KMS-11 (cell line): ENCODE measurements at regions not wholly inside any gene's neighbourhood (a gene's known extent, or its start where the extent isn't known, plus 50 kb on each side); places are given as distances from the start of the nearest gene placed in this dataset.

Source experiments
- H2AFZ ChIP-seq: fragments of 200-600 bp; sonication (generic); 2 replicates; pipeline ENCODE4 v1.6.1; 2016; ENCODE audit warnings: antibody characterized with exemption, mixed run types, low read depth
- H3K27ac ChIP-seq: fragments of 200-600 bp; sonication (generic); 2 replicates; pipeline ENCODE4 v1.6.1; 2016; ENCODE audit warnings: mild to moderate bottlenecking, mixed run types
- H3K27me3 ChIP-seq: fragments of 200-600 bp; sonication (generic); 2 replicates; pipeline ENCODE4 v1.6.1; 2017; ENCODE audit warnings: mild to moderate bottlenecking, low read depth, mixed run types, moderate library complexity; ENCODE audit not compliant: insufficient read depth
- H3K36me3 ChIP-seq: fragments of 200-600 bp; sonication (generic); 2 replicates; pipeline ENCODE4 v1.6.1; 2017; ENCODE audit warnings: mild to moderate bottlenecking, mixed run types; ENCODE audit not compliant: insufficient read depth
- H3K4me1 ChIP-seq: fragments of 200-600 bp; sonication (generic); 2 replicates; pipeline ENCODE4 v1.6.1; 2016; ENCODE audit warnings: mild to moderate bottlenecking, low read depth, mixed run types; ENCODE audit not compliant: poor library complexity, severe bottlenecking
- H3K4me2 ChIP-seq: fragments of 200-600 bp; sonication (generic); 2 replicates; pipeline ENCODE4 v1.7.0; 2016; ENCODE audit warnings: mild to moderate bottlenecking, mixed run types
- H3K4me3 ChIP-seq: fragments of 200-600 bp; sonication (generic); IDR thresholded peaks from 2 replicates; pipeline ENCODE4 v1.6.1; 2017; ENCODE audit warnings: low read depth, low read length, mixed read lengths; ENCODE audit not compliant: insufficient read depth
- H3K79me2 ChIP-seq: fragments of 200-600 bp; sonication (generic); 2 replicates; pipeline ENCODE4 v1.6.1; 2016; ENCODE audit warnings: low read depth, mixed run types; ENCODE audit not compliant: insufficient read depth
- H3K9ac ChIP-seq: fragments of 200-600 bp; sonication (generic); 2 replicates; pipeline ENCODE4 v1.6.1; 2016; ENCODE audit warnings: mild to moderate bottlenecking, mixed run types
- H4K20me1 ChIP-seq: fragments of 200-600 bp; sonication (generic); 2 replicates; pipeline ENCODE4 v1.6.1; 2016; ENCODE audit warnings: mild to moderate bottlenecking, mixed run types; ENCODE audit not compliant: insufficient read depth
- CTCF ChIP-seq: fragments of 200-600 bp; sonication (generic); conservative IDR thresholded peaks from 2 replicates; pipeline ENCODE4 v1.6.1; 2017; ENCODE audit warnings: low read depth, mild to moderate bottlenecking, antibody characterized with exemption, low read length, moderate library complexity, mixed read lengths

GRCh38 chr2:136436936-136437335, 319.0 kb upstream of the CXCR4 start:
- no peaks in the 10 kb centered on the region for H3K79me2 ChIP-seq
- no peaks in the 10 kb centered on the region for H3K27me3 ChIP-seq
- TF ChIP-seq CTCF, result no peak

GRCh38 chr2:136434251-136434715, 316.3 kb upstream of the CXCR4 start:
- Histone ChIP-seq H3K27me3 (no peaks in the 10 kb centered on the region), H3K4me1 (no peaks in the 10 kb centered on the region), H3K27ac (no peak overlapping the region), H3K36me3 (no peaks in the 10 kb centered on the region), H4K20me1 (no peaks in the 10 kb centered on the region), H3K9ac (no peak overlapping the region), H3K4me3 (no peak overlapping the region), H2AFZ (no peak overlapping the region), H3K4me2 (no peak overlapping the region), H3K79me2 (no peaks in the 10 kb centered on the region)
- TF ChIP-seq CTCF, result no peak

More at GRCh38 chr2:136436936-136437335, 319.0 kb upstream of the CXCR4 start:
- H3K36me3 ChIP-seq, result no peaks in the 10 kb centered on the region
- H3K27ac ChIP-seq, result no peak overlapping the region
- no peak overlapping the region for H3K4me2 ChIP-seq
- H2AFZ ChIP-seq, result no peak overlapping the region
- no peaks in the 10 kb centered on the region for H3K4me1 ChIP-seq
- no peaks in the 10 kb centered on the region for H4K20me1 ChIP-seq
- H3K9ac ChIP-seq, result no peak overlapping the region
- H3K4me3 ChIP-seq, result no peak overlapping the region

- no peak overlapping the region for H3K27ac ChIP-seq
- H3K4me1 ChIP-seq, result no peaks in the 10 kb centered on the region
- no peaks in the 10 kb centered on the region for H4K20me1 ChIP-seq
- H3K9ac ChIP-seq, result no peak overlapping the region
- H3K79me2 ChIP-seq, result no peaks in the 10 kb centered on the region
- H3K4me2 ChIP-seq, result no peak overlapping the region
- no peaks in the 10 kb centered on the region for H3K27me3 ChIP-seq
- no peak overlapping the region for H2AFZ ChIP-seq
- H3K36me3 ChIP-seq, result no peaks in the 10 kb centered on the region
- no peak for TF ChIP-seq CTCF
- H3K4me3 ChIP-seq, result no peak overlapping the region
Observed at GRCh38 chr2:136433261-136433660, 315.3 kb upstream of the CXCR4 start.

- Histone ChIP-seq H3K4me3 (no peak overlapping the region), H3K9ac (no peak overlapping the region), H3K4me1 (no peaks in the 10 kb centered on the region), H3K27ac (no peak overlapping the region), H3K4me2 (no peak overlapping the region), H3K27me3 (no peaks in the 10 kb centered on the region), H3K36me3 (no peaks in the 10 kb centered on the region), H2AFZ (no peak overlapping the region), H4K20me1 (no peaks in the 10 kb centered on the region), H3K79me2 (no peaks in the 10 kb centered on the region)
- TF ChIP-seq CTCF, result no peak
Observed at GRCh38 chr2:136424112-136424511, 306.2 kb upstream of the CXCR4 start.
